Transverse colon (tissue), 4 donors: ENCODE measurements at regions not wholly inside any gene's neighbourhood (a gene's known extent, or its start where the extent isn't known, plus 50 kb on each side); places are given as distances from the start of the nearest gene placed in this dataset.

ENCODE experiments used
- EP300 ChIP-seq: sonication (generic); formaldehyde crosslinking; IDR thresholded peaks from one replicate; pipeline ENCODE4 v1.6.1; 2017; ENCODE audit warnings: antibody characterized with exemption, low read depth
- POLR2A ChIP-seq: fragments of 450-650 bp; IDR thresholded peaks from one replicate; pipeline ENCODE4 v1.6.1; 2016; ENCODE audit warnings: antibody characterized with exemption, mild to moderate bottlenecking, moderate library complexity
- POLR2AphosphoS5 ChIP-seq, 3 donors: sonication (generic); formaldehyde crosslinking; IDR thresholded peaks; one replicate each; pipeline ENCODE4 v1.6.1; 2016; ENCODE audit warnings: antibody characterized with exemption in 3 of 3
- TF ChIP-seq, protein P1 (sequence below), 5 experiments: fragments of 200-600 bp in 3 of 5; fragments of 450-650 bp in 2 of 5; sonication (generic) in 3 of 5; IDR thresholded peaks; 1 replicate in 2 of 5; 2 replicates in 3 of 5; pipeline ENCODE4 v1.5.1; 2016 to 2017; ENCODE audit warnings: antibody characterized with exemption in 5 of 5, inconsistent platforms in 3 of 5, mild to moderate bottlenecking in 2 of 5, moderate library complexity in 1 of 5

DNA sequence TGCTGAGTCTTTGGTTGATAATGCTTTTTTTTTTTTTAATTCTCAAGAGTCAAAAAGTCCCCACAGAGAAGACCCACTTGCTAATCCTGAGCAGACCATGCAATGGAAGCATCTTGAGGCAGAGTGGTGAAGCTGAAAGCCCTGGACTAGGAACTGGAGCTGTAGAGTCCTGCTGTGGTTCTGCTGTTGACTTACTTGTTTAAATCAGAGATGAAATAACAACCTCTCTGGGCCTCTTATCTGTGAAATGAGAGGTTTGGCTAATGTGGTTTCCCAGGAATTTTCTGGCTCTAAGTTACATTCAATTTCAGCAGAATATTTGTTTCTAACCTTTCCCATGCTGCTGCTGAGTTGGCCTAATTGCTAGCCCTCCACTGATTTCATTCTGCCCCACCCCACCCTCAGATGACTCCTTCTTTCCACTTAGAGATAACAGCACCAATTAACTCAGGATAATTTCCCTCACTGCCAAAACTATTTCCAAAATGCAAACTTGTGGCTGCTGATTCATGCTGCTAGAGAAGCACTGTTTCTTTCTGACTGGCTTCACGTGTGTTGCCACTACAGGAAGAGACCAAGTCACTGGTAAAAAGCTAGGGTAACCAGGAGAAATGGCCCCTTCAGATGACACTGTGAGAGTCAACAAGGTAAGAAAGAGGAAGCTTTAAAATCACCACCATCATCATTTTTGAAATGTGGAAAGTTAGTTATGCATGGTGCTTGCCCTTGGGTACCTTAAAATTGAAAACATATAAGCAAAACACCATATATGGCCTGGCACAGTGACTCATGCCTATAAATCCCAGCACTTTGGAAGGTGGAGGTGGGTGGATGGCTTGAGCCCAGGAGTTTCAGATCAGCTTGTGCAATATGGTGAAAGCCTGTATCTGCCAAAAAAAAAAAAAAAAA lies 326.4 kb downstream of the DCHS2 start:
- TF ChIP-seq, protein P1, sequence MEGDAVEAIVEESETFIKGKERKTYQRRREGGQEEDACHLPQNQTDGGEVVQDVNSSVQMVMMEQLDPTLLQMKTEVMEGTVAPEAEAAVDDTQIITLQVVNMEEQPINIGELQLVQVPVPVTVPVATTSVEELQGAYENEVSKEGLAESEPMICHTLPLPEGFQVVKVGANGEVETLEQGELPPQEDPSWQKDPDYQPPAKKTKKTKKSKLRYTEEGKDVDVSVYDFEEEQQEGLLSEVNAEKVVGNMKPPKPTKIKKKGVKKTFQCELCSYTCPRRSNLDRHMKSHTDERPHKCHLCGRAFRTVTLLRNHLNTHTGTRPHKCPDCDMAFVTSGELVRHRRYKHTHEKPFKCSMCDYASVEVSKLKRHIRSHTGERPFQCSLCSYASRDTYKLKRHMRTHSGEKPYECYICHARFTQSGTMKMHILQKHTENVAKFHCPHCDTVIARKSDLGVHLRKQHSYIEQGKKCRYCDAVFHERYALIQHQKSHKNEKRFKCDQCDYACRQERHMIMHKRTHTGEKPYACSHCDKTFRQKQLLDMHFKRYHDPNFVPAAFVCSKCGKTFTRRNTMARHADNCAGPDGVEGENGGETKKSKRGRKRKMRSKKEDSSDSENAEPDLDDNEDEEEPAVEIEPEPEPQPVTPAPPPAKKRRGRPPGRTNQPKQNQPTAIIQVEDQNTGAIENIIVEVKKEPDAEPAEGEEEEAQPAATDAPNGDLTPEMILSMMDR (IDR thresholded peaks at IDR 0.05), result no peak
- TF ChIP-seq POLR2A (no peak), EP300 (no peak), POLR2AphosphoS5 (IDR thresholded peaks at IDR 0.05) (no peak)
